Hepatocyte (in vitro differentiated cells): ENCODE measurements at regions not wholly inside any gene's neighbourhood (a gene's known extent, or its start where the extent isn't known, plus 50 kb on each side); places are given as distances from the start of the nearest gene placed in this dataset.

Source experiments
- DNase-seq: peaks from one replicate; pipeline ENCODE4 v3.0.0-alpha.2; 2016; ENCODE audit warnings: low spot score
- H2AFZ ChIP-seq: fragments of 200-600 bp; sonication (generic); 2 replicates; pipeline ENCODE4 v1.6.0; 2016; ENCODE audit warnings: antibody characterized with exemption, mild to moderate bottlenecking
- H3K27ac ChIP-seq: fragments of 200-600 bp; sonication (generic); 2 replicates; pipeline ENCODE4 v1.5.1; 2016; ENCODE audit warnings: mild to moderate bottlenecking
- H3K27me3 ChIP-seq: fragments of 200-600 bp; sonication (generic); 2 replicates; pipeline ENCODE4 v1.6.1; 2016
- H3K36me3 ChIP-seq: fragments of 200-600 bp; sonication (generic); replicated peaks from 2 replicates; pipeline ENCODE4 v1.5.1; 2016; ENCODE audit warnings: low read depth; ENCODE audit not compliant: insufficient read depth
- H3K4me1 ChIP-seq: fragments of 200-600 bp; sonication (generic); 2 replicates; pipeline ENCODE4 v1.5.1; 2016; ENCODE audit warnings: mild to moderate bottlenecking, moderate library complexity; ENCODE audit not compliant: insufficient read depth
- H3K4me2 ChIP-seq: fragments of 200-600 bp; sonication (generic); 2 replicates; pipeline ENCODE4 v1.6.0; 2016
- H3K4me3 ChIP-seq: fragments of 200-600 bp; sonication (generic); 2 replicates; pipeline ENCODE4 v1.5.1; 2016; ENCODE audit warnings: mild to moderate bottlenecking
- H3K79me2 ChIP-seq: fragments of 200-600 bp; sonication (generic); 2 replicates; pipeline ENCODE4 v1.6.0; 2017; ENCODE audit warnings: mild to moderate bottlenecking
- H3K9me2 ChIP-seq: fragments of 200-600 bp; sonication (generic); replicated peaks from 2 replicates; pipeline ENCODE4 v1.6.0; 2017; ENCODE audit warnings: mild to moderate bottlenecking; ENCODE audit not compliant: insufficient read depth
- H3K9me3 ChIP-seq: fragments of 200-600 bp; sonication (generic); 2 replicates; pipeline ENCODE4 v1.5.1; 2016; ENCODE audit warnings: low read depth, mild to moderate bottlenecking
- H4K20me1 ChIP-seq: fragments of 200-600 bp; sonication (generic); 2 replicates; pipeline ENCODE4 v1.6.0; 2016; ENCODE audit warnings: mild to moderate bottlenecking; ENCODE audit not compliant: insufficient read depth, poor library complexity, severe bottlenecking
- EZH2 ChIP-seq: fragments of 200-600 bp; sonication (generic); IDR thresholded peaks from 2 replicates; pipeline ENCODE4 v1.6.1; 2016; ENCODE audit warnings: antibody characterized with exemption, mild to moderate bottlenecking, borderline replicate concordance
- EZH2phosphoT487 ChIP-seq: fragments of 200-600 bp; sonication (generic); IDR thresholded peaks from one replicate; pipeline ENCODE4 v1.6.1; 2018; ENCODE audit warnings: antibody characterized with exemption, mild to moderate bottlenecking, low read depth, moderate library complexity; ENCODE audit not compliant: unreplicated experiment, severe bottlenecking
- WGBS: methylation state at CpG from one replicate; pipeline ENCODE4 v1.1.6; 2016; ENCODE audit warnings: low lambda C conversion rate; ENCODE audit errors: missing lambda C conversion rate; 5-methylcytosine and 5-hydroxymethylcytosine counted together
- TF ChIP-seq, protein P1 (sequence below): fragments of 200-600 bp; sonication (generic); IDR thresholded peaks from 2 replicates; pipeline ENCODE4 v1.5.1; 2016; ENCODE audit warnings: antibody characterized with exemption, mild to moderate bottlenecking; ENCODE audit not compliant: poor library complexity

DNA sequence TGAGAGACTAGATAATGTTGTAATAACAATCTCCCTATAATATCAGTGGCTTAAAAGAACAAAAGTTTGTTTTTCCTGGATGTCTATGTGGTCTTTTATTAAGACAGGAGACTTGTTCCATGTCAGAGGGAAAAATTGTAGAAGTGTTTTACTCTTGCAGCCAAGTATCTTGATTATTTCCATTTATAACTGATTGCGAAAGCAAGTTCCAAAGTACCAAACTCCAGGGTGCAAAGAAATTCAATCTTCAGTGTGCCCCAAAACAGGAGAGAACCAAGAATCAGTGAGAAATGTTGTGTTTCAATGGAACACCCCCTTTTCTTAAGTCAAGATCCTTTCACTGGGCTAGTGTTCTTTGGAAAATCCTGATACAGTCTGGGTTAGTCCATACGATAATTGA is 624.4 kb upstream of the BCHE start:
- Histone ChIP-seq H2AFZ (no peak overlapping the region), H3K4me2 (no peak overlapping the region), H3K4me1 (no peaks in the 10 kb centered on the region), H3K9me3 (no peaks in the 10 kb centered on the region), H3K79me2 (no peaks in the 10 kb centered on the region), H3K4me3 (no peak overlapping the region), H3K36me3 (no peaks in the 10 kb centered on the region), H3K27ac (no peak overlapping the region), H3K27me3 (no peaks in the 10 kb centered on the region), H4K20me1 (no peaks in the 10 kb centered on the region), H3K9me2 (no peaks in the 10 kb centered on the region)
- DNase-seq, result no peak
- 87% methylated on average over 2 of the region's 2 CpGs for WGBS
- TF ChIP-seq, protein P1, sequence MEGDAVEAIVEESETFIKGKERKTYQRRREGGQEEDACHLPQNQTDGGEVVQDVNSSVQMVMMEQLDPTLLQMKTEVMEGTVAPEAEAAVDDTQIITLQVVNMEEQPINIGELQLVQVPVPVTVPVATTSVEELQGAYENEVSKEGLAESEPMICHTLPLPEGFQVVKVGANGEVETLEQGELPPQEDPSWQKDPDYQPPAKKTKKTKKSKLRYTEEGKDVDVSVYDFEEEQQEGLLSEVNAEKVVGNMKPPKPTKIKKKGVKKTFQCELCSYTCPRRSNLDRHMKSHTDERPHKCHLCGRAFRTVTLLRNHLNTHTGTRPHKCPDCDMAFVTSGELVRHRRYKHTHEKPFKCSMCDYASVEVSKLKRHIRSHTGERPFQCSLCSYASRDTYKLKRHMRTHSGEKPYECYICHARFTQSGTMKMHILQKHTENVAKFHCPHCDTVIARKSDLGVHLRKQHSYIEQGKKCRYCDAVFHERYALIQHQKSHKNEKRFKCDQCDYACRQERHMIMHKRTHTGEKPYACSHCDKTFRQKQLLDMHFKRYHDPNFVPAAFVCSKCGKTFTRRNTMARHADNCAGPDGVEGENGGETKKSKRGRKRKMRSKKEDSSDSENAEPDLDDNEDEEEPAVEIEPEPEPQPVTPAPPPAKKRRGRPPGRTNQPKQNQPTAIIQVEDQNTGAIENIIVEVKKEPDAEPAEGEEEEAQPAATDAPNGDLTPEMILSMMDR, result no peak
- TF ChIP-seq EZH2, result no peak
- no peak for TF ChIP-seq EZH2phosphoT487

DNA sequence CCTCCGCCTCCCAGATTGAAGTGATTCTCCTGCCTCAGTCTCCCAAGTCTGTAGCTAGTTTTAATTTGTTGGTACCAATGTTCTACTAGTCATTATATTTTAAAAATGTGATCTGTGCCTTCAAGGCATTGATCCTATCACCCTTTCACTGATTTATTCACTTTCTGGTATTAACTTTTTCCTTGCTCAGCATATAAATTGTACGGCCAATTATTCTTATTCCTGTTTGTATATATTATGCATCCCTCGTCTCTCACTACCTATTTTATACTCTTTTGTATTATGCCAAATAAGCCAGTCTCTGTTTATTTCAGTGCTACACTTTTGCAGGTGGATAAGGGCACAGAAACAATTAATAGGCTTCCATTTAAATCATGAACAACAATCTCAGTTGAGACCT is 620.2 kb upstream of the BCHE start:
- H3K4me3 ChIP-seq, result no peak overlapping the region
- H3K9me3 ChIP-seq, result no peaks in the 10 kb centered on the region
- H2AFZ ChIP-seq, result no peak overlapping the region
- no peaks in the 10 kb centered on the region for H3K9me2 ChIP-seq
- no peaks in the 10 kb centered on the region for H4K20me1 ChIP-seq
- TF ChIP-seq EZH2 (no peak), EZH2phosphoT487 (no peak)
- TF ChIP-seq, protein P1, result no peak
- no peaks in the 10 kb centered on the region for H3K36me3 ChIP-seq
- no peaks in the 10 kb centered on the region for H3K4me1 ChIP-seq
- 96% methylated on average over 3 of the region's 3 CpGs for WGBS
- H3K27me3 ChIP-seq, result no peaks in the 10 kb centered on the region
- no peaks in the 10 kb centered on the region for H3K79me2 ChIP-seq
- DNase-seq, result no peak
- no peak overlapping the region for H3K4me2 ChIP-seq
- no peak overlapping the region for H3K27ac ChIP-seq

DNA sequence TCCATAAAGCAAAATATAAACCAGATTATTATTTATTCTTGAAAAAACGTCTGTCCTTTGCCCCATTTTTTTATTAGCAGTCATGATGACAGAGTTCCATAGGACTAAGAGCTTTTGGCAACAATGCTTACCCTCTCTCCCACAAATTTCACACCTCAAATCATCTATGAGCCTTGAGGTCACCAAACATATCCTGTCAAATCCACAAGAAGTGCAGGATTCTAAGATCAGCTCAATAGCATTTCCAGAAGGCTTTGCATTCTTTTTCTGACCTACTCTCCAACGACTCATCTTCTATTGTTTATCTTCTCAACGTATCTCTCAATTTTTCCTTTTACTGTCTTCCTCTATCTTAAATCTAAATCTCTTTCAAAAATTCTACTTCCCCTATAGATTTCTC is 619.1 kb upstream of the BCHE start:
- 74% methylated on average over 3 of the region's 3 CpGs for WGBS

More for the DNA sequence above, 619.1 kb upstream of the BCHE start:
- Histone ChIP-seq H4K20me1 (no peaks in the 10 kb centered on the region), H3K4me3 (no peak overlapping the region), H2AFZ (no peak overlapping the region), H3K9me3 (no peaks in the 10 kb centered on the region), H3K36me3 (no peaks in the 10 kb centered on the region), H3K27me3 (no peaks in the 10 kb centered on the region), H3K4me1 (no peaks in the 10 kb centered on the region), H3K9me2 (no peaks in the 10 kb centered on the region), H3K4me2 (no peak overlapping the region), H3K79me2 (no peaks in the 10 kb centered on the region), H3K27ac (no peak overlapping the region)
- no peak for DNase-seq
- no peak for TF ChIP-seq EZH2phosphoT487
- TF ChIP-seq, protein P1, result no peak
- TF ChIP-seq EZH2, result no peak
